ENCODE measurements at regions not wholly inside any gene's neighbourhood (a gene's known extent, or its start where the extent isn't known, plus 50 kb on each side); places are given as distances from the start of the nearest gene placed in this dataset.

DNA sequence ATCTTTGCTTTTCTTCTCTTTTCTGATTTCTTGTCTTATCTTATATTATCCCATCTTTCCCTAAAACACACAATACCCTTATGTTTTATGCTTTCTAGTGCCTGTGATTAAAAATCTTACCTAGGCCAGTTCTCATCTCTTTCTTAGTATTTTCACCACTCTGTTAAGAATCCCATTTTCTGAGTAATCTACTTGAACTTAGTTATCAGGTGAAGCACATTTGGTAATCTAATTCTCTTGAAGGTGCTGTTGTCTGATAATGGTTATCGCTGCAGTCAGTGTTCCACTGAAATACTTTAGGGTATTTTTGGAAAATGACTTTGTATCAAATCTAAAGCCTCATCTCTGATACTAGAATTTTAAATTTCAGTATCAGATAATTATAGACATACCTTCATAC lies 192.5 kb upstream of the MAN1A1 start:
- H3K4me3 ChIP-seq (ENCODE audit: low read depth, low read length) = no peak overlapping the region
- no peak for DNase-seq (ENCODE audit: low read depth, low spot score)
- in situ Hi-C loops (cut with HindIII; ENCODE audit: low sequenced_read_pairs) = no loop called here
- no peak for TF ChIP-seq CTCF (IDR thresholded peaks at IDR 0.05; ENCODE audit: low read depth, low read length)

GRCh38 chr6:119541132-119541905 lies 191.8 kb upstream of the MAN1A1 start:
- no peak for TF ChIP-seq CTCF (IDR thresholded peaks at IDR 0.05; ENCODE audit: low read depth, low read length)
- in situ Hi-C loops (cut with HindIII; ENCODE audit: low sequenced_read_pairs) = no loop called here
- peak; percentile 99 for DNase-seq (ENCODE audit: low read depth, low spot score)
- no peak overlapping the region for H3K4me3 ChIP-seq (ENCODE audit: low read depth, low read length)

DNA sequence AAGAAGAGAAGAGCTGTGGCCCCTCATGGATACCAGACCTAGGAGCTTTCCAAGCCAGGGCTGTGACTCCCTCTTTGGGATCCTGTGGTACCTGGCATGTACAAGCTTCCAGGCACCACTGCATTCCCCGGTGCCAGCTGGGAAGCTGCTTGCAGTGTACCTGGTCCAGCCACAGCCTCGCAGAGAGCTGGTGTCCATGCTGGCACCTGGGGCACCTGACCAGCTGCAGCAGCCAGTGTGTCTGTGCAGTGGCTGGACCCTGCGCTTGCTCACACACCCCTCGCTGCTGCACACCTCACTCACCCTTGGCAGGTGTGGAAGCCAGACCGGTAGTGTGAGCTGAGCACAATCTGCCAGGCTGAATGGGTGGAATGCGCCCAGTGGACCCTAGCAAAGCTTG lies 190.9 kb upstream of the MAN1A1 start:
- no peak for DNase-seq (ENCODE audit: low read depth, low spot score)
- no peak for TF ChIP-seq CTCF (IDR thresholded peaks at IDR 0.05; ENCODE audit: low read depth, low read length)
- H3K4me3 ChIP-seq (ENCODE audit: low read depth, low read length) = no peak overlapping the region
- in situ Hi-C loops (cut with HindIII; ENCODE audit: low sequenced_read_pairs) = no loop called here

DNA sequence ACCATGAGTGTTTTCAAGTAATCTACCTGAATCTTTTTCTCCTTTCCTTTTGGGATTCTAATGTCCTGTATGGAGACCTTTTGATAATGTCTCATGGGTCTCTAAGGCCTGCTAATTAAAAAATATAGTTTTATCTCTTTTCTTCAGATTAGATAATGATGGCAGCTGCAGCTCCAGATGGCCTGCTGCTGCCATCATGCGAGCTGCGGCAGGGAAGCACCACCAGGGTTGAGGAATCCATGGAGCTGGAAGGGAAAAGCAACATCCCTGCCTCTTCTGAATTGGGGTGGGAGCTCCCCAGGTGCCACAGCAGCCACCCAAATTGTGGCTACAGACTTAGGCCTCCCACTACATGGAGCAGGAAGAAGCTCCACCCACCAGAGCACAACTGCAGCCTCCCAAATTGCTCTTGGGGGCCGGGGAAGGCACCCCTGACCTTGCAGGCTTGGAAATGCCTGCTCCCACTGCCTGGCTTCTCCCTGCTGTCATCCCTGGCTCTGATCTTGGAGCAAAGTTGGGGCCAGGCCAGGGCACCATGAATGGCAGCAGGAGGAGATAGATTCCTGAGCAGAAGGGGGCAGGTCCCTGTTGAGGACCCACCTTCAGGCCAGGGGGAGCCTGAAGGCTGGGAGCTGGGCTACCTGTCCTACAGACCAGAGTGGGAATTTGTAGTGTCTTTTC lies 189.6 kb upstream of the MAN1A1 start:
- no peak for DNase-seq (ENCODE audit: low read depth, low spot score)
- H3K4me3 ChIP-seq (ENCODE audit: low read depth, low read length) = no peak overlapping the region
- TF ChIP-seq CTCF (IDR thresholded peaks at IDR 0.05; ENCODE audit: low read depth, low read length) = no peak
- in situ Hi-C loops (cut with HindIII; ENCODE audit: low sequenced_read_pairs) = no loop called here

DNA sequence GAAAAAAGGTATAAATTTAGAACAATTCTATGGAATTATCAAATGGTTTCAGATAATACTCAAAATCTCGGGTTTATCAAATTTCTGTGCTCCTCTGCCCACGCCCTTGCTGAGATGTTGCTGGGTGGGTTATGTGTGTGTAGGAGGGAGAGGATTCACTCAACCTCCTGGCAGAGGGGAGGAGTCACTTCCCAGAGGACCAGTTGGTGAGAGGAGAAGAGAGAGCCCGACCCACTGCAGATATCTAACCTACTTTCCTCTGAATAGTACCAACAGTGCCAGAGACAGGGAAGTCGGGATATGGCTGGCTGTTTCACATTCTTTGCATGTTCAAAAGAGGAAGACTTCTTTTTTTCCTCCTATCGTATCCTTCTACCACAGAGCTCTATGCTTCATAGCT lies 187.1 kb upstream of the MAN1A1 start:
- in situ Hi-C loops (cut with HindIII; ENCODE audit: low sequenced_read_pairs) = no loop called here
- no peak overlapping the region for H3K4me3 ChIP-seq (ENCODE audit: low read depth, low read length)
- TF ChIP-seq CTCF (IDR thresholded peaks at IDR 0.05; ENCODE audit: low read depth, low read length) = no peak
- no peak for DNase-seq (ENCODE audit: low read depth, low spot score)

DNA sequence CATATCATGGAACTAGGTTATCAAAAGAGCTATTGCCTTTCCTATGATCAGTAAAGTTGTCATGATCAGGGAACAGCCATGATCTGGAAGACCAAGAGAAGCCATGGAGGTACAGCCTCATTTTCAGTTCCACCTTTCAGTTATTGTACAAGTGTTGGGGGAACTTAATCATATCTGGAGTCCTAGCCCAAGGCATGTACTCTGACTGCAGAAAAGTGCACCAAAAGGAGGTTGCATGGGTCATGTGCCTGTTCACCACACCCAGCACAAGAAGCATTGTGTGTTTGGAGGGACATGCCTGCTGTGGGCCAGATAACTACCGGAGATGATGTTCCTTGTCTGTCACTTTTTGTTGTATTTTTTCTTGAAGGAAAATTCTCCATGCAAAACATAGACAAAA lies 185.8 kb upstream of the MAN1A1 start:
- H3K4me3 ChIP-seq (ENCODE audit: low read depth, low read length) = no peak overlapping the region
- no peak for DNase-seq (ENCODE audit: low read depth, low spot score)
- no peak for TF ChIP-seq CTCF (IDR thresholded peaks at IDR 0.05; ENCODE audit: low read depth, low read length)
- in situ Hi-C loops (cut with HindIII; ENCODE audit: low sequenced_read_pairs) = no loop called here

All from astrocyte of the spinal cord (primary cell).